ES-I3 (cell line): ENCODE measurements at regions not wholly inside any gene's neighbourhood (a gene's known extent, or its start where the extent isn't known, plus 50 kb on each side); places are given as distances from the start of the nearest gene placed in this dataset.

Experiments used
- H3K36me3 ChIP-seq: 2 replicates; pipeline ENCODE4 v1.6.1; 2013; ENCODE audit warnings: mild to moderate bottlenecking, low read length, control low read depth, moderate library complexity; ENCODE audit not compliant: insufficient read depth
- H3K4me1 ChIP-seq: 2 replicates; pipeline ENCODE4 v1.6.1; 2013; ENCODE audit warnings: mild to moderate bottlenecking, control low read depth, low read length; ENCODE audit not compliant: insufficient read depth
- H3K9ac ChIP-seq: 2 replicates; pipeline ENCODE4 v1.6.1; 2013; ENCODE audit warnings: low read depth, mild to moderate bottlenecking, low read length, moderate library complexity
- H3K9me3 ChIP-seq: 2 replicates; pipeline ENCODE4 v1.6.1; 2013; ENCODE audit warnings: mild to moderate bottlenecking, low read length, moderate library complexity; ENCODE audit not compliant: control insufficient read depth, insufficient read depth

DNA sequence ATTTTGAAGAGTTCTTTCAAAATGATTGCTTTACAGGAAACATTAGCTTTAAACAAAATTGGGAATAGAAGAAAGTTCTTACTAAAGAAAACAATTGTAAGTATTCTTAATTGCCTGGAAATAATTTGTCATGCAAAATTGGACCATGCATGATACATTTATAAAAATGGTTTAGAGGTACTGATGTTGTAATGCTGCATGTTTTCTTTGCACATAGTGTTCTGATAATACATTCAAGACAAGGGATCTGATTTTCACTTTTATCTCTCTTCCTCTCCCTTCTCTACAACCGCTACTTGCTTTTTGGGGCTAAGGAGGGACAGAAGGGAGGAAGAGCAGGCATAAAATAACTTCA is 211.6 kb upstream of the MPDZ start:
- 0 out of 2 replicates have a peak, but pooled peaks cover 5% of the 10 kb centered on the region for H3K9me3 ChIP-seq
- peaks cover 32% of the 10 kb centered on the region for H3K4me1 ChIP-seq
- H3K36me3 ChIP-seq: no peaks in the 10 kb centered on the region
- H3K9ac ChIP-seq: no peak overlapping the region; the same call in 1 of the 2 replicates

DNA sequence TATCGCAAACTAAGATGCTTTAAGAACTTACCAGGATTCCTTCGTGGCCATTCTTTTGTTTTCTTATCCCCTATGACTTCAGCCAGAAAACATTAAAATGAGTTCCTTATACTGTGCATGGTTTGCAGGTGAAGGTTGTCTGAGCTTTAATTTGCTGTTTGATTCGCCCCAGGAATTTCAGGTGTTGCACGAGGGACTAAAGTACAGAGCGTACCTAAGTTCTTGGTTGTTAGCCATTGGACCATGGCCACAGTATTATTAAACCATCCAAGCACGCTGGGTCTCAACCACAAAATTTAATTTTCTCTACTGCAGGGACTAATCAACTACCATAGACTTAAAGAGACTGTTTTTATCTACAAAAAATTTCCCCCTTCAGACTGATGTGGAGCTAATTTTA is 208.4 kb upstream of the MPDZ start:
- H3K36me3 ChIP-seq: no peaks in the 10 kb centered on the region
- peaks cover 22% of the 10 kb centered on the region for H3K4me1 ChIP-seq
- no peaks in the 10 kb centered on the region for H3K9me3 ChIP-seq
- H3K9ac ChIP-seq: no peak overlapping the region

DNA sequence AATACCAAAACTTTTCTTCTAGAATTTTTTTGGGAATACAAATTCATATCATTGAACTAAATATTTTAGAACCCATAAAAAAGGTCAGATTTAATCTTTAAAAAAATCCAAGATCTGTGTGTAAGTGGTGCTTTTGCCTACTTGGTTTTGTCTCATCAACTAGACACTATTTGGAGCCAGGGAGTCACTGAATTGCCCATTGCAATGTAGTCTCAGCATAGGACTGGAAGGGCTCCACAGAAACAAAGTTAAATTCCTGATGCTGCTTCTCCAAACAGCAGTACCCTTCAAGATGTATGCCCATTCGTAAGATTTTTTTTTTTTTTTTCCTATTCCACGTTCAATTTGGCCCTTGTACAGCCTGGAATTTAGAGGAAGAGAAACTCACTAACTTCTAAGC is 208.0 kb upstream of the MPDZ start:
- H3K36me3 ChIP-seq: no peaks in the 10 kb centered on the region

DNA sequence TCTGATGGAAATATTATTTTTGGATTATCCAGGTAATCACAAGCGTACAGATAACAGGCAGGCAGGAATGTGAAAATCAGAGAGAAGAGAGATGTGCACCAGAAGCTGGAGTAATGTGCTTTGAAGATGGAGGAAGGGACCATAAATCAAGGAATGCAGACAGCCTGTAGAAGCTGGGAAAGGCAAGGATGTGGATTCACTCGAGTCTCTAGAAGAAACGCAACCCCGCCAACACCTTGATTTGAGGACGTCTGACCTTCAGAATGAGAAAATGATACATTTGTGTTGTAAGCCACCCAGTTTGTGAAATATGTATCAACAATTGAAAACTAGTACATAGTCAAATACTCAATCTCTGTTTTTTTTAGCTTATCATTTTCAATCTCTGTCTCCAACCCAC is 207.6 kb upstream of the MPDZ start:
- H3K9ac ChIP-seq: no peak overlapping the region
- H3K9me3 ChIP-seq: no peaks in the 10 kb centered on the region
- H3K4me1 ChIP-seq: peaks cover 14% of the 10 kb centered on the region; the same call in 1 of the 2 replicates
- H3K36me3 ChIP-seq: no peaks in the 10 kb centered on the region

More for the DNA sequence above, 208.0 kb upstream of the MPDZ start:
- Histone ChIP-seq H3K9me3 (no peaks in the 10 kb centered on the region), H3K4me1 (peaks cover 18% of the 10 kb centered on the region), H3K9ac (no peak overlapping the region)

DNA sequence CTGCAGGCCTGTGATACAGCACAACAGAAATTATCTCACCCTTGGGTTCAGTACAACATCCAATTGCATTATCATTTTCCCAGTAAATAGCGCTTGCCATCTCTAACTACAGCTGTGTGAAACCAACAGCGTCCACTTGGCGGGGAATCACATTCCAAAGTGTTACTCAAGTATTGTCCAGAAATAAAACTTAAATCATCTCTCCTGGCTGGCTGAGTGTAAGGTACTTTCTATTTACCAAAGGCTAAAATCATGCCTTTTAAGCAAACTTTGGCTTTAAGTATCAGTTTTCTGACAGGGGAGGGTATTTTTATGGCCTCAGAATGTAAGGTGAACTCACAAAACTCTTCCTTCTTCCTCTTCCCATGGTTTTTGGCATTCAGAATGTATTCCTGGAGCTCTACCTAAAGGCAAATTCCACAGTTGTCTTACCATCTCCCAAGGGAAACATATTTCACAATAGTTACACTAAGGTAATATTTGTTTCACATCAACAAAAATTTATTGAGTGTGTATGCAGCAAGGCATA is 205.6 kb upstream of the MPDZ start:
- H3K4me1 ChIP-seq: peaks cover 5% of the 10 kb centered on the region; the same call in 1 of the 2 replicates
- no peak overlapping the region for H3K9ac ChIP-seq
- H3K36me3 ChIP-seq: no peaks in the 10 kb centered on the region
- no peaks in the 10 kb centered on the region for H3K9me3 ChIP-seq

DNA sequence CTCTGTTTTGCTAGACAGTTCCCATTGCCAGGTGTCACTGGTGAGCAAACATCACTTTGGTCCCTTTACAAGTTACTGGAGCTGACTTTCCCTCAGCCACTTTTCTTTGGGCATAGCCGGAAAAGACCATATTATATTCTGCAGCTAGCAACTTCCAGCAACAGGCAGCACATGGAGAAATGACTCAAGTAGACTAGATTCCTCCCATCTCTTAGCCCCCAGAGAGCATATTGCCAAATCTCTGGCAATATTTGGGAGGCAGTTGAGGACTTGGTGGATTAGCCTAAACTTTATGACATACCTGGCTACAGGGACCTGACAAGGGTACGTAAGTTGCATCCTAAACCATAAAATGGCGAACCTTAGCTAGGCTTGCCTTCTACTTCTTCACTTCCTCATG is 204.7 kb upstream of the MPDZ start:
- no peaks in the 10 kb centered on the region; the same call in 1 of the 2 replicates for H3K4me1 ChIP-seq
- H3K9me3 ChIP-seq: no peaks in the 10 kb centered on the region
- H3K9ac ChIP-seq: no peak overlapping the region
- no peaks in the 10 kb centered on the region for H3K36me3 ChIP-seq

DNA sequence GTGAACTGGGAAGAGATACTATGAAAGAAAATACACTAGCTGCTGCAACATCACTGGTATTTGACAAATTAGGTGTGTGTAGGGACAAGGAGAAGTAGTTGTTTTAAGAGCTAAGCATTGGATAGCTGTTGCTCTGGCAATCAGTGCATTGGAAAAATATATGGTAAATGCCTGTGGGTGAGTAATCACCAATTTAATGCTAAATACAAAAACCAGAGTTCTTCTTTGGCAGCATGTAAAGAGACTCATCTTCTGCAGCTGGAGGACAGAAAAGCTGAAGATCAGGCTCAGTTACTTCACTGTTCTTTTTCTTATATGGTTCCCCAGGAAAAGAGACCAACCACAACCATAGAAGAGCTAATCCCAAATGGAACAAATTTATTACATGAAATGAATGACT is 201.8 kb upstream of the MPDZ start:
- no peaks in the 10 kb centered on the region; the same call in 1 of the 2 replicates for H3K9me3 ChIP-seq

DNA sequence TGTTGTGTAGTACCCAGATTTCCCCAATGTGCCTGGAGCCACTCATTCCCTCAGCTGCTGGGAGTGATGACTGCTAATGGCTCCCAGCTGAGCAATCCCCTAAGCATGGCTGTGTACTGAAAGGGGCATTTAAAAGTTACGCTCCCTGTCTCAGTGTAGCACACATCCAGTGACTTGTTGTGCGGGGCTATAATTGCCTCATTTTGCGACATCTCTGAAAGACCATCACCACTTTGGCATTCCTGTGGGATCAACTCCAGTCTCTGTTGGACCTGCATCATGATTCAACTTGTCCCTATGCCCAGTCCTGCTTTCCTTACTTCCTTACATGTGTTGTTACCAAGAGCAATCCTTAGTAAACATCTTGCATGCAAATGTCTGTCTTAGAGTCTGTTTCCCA is 201.2 kb upstream of the MPDZ start:
- H3K36me3 ChIP-seq: no peaks in the 10 kb centered on the region
- no peaks in the 10 kb centered on the region for H3K4me1 ChIP-seq
- no peaks in the 10 kb centered on the region; the same call in 1 of the 2 replicates for H3K9me3 ChIP-seq
- H3K9ac ChIP-seq: no peak overlapping the region

More for the DNA sequence above, 201.8 kb upstream of the MPDZ start:
- no peaks in the 10 kb centered on the region for H3K36me3 ChIP-seq
- no peak overlapping the region for H3K9ac ChIP-seq
- no peaks in the 10 kb centered on the region for H3K4me1 ChIP-seq

DNA sequence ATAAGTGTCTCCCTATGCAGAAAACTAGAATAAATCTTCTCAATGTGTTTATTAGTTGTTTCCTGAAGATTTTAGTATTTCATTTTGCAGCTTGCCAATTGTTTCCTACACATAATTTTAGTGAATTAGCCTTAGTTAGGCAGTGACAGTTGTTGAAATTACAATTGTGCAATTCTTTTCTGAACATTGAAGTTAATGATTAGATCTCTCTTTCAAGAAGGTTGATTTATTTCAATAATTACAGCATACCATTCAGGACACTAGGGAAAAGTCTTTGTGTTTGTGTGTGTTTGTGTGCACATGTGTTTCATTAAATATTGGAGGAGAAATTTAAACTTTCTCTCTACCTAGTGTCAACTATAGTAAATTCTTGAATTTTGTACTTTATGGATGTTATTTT is 199.6 kb upstream of the MPDZ start:
- Histone ChIP-seq H3K4me1 (no peaks in the 10 kb centered on the region), H3K9ac (no peak overlapping the region), H3K9me3 (no peaks in the 10 kb centered on the region; the same call in 1 of the 2 replicates), H3K36me3 (no peaks in the 10 kb centered on the region)

DNA sequence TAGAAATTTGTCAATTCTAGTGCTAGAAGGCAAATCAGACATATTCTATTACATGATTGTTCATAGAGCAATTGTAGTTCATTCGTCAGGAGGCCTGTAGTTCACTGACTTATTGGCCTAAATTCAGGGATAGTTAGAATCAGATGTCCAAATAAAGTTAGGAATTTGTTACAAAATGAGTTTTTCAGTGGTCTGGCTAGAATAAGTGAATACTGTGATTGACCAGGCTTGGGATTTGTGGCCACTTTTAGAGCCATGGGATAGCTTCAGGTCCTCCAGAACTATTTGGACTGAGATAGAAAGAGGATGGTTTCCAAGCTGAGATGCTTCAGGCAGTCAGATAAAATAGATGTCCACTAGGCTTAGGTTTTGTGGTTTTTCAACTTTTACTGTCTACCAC is 199.1 kb upstream of the MPDZ start:
- no peaks in the 10 kb centered on the region; the same call in 1 of the 2 replicates for H3K9me3 ChIP-seq
- no peak overlapping the region for H3K9ac ChIP-seq
- no peaks in the 10 kb centered on the region for H3K4me1 ChIP-seq
- H3K36me3 ChIP-seq: no peaks in the 10 kb centered on the region

DNA sequence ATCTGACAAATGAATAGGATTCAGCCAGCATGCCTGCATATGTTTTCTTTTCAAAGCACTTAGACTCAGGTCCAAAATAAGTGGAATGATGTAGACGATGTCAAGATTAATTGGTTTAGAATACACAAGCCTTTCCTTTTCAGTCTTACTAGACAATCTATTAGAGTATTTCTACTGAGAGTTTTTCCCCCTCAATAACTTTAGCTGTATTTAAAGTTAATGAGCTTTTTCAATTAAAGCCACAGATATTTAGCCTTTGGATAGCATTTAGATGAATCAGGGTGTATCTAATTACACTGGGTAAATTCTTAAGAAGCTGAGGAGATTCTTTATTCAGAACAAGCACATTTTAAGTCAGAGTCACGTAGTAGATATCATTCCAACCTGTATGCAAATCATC is 198.7 kb upstream of the MPDZ start:
- no peaks in the 10 kb centered on the region; the same call in 1 of the 2 replicates for H3K9me3 ChIP-seq
- H3K9ac ChIP-seq: no peak overlapping the region
- no peaks in the 10 kb centered on the region for H3K4me1 ChIP-seq
- no peaks in the 10 kb centered on the region for H3K36me3 ChIP-seq

DNA sequence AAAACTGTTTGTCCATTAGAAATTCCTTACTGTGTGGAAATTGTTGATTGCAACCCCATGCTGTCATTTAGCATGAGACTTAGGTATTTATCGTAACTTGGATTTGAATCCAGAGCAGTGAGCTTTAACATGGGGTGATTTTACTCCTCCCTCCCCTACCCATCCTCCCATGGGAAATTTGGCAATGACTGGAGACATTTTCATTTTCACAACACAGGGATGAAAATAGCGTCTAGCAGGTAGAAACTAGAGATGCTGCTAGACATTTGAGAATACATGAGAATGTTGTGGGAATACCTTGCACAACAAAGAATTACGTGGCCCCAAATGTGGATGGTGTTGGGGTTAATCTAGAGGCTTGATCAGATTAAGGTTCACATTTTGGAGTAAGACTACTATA is 191.3 kb upstream of the MPDZ start:
- Histone ChIP-seq H3K36me3 (no peaks in the 10 kb centered on the region), H3K9me3 (no peaks in the 10 kb centered on the region; the same call in 1 of the 2 replicates), H3K9ac (no peak overlapping the region), H3K4me1 (no peaks in the 10 kb centered on the region)

DNA sequence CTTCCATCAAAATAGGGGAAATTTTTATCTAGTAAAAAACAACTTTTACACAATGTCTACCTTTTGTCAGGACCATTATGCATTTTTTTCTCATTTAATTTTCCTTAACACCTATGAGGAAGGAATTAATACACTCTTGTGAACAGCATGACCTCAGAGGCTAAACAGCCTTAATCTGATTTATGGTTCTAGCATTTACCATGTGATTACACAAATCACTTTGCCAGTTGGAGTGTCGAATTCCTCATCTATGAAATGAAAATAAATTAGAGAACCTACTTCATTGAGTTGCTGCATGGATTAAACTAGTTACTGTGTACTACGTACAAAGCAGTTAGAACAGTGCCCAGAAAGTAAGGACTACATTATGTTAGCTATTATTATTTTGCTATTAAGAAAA is 187.7 kb upstream of the MPDZ start:
- Histone ChIP-seq H3K36me3 (no peaks in the 10 kb centered on the region), H3K9me3 (no peaks in the 10 kb centered on the region), H3K4me1 (no peaks in the 10 kb centered on the region), H3K9ac (no peak overlapping the region)

DNA sequence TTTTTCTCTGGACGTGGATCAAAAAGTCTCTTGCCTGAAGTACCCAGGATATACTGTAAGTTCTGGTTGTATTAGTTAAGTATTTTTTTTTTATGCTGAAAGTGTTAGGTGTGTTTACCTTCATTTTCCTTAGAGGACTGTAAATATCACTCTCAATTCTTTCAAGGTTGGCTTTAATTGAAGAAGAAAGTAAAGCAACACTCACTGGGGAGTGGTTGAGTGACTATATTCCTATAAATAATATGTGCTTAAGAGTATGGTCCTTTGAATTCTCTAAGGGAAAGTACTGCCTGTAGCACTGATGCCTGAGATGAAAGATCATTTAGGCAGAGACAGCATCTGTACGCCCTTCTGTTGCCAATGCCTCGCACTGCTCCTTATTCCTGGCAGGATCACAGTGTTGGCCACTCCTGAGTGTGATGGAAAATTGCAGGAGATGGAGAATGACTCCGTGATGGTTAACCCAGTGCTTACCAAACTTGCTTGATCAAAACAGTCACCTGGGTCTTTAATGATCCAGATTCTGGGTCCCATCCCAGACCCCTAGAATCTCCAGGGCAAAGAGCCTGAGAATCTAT is 182.0 kb upstream of the MPDZ start:
- Histone ChIP-seq H3K4me1 (no peaks in the 10 kb centered on the region), H3K9me3 (no peaks in the 10 kb centered on the region), H3K36me3 (0 out of 2 replicates have a peak, but pooled peaks cover 3% of the 10 kb centered on the region), H3K9ac (no peak overlapping the region)

DNA sequence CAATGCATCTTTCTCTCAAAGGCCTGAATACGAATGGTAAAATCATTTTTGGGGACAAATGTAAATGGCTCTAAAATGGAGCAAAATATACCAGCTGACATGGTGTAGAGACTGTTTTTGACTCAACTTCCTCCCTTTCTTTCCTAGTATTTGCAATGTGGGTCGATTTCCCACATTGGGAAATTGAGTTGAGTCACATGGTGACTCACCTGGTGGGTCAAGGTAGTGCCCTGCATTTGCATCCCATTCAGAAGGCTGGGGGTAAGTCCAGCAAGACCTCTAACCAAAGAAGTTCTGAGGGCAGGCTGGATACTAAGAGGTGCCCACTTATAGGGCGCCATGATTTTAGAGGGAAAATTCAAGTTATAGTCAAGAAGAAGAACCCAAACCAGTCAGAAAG is 179.6 kb upstream of the MPDZ start:
- H3K36me3 ChIP-seq: 0 out of 2 replicates have a peak, but pooled peaks cover 3% of the 10 kb centered on the region
- H3K9me3 ChIP-seq: no peaks in the 10 kb centered on the region
- H3K4me1 ChIP-seq: no peaks in the 10 kb centered on the region
- H3K9ac ChIP-seq: no peak overlapping the region
